Activated T-helper 1 cell treated with anti-CD3 and anti-CD28 coated beads, Interleukin-12 subunit alpha, Interleukin-12 subunit beta, Interleukin-2, Interleukin-4 antibody, amounts not matched to agents 30 ng/mL and 10 ng/mL and 1 ng/mL, durations not matched to agents 14 hours and 24 hours and 36 hours (primary cell): ENCODE measurements at regions not wholly inside any gene's neighbourhood (a gene's known extent, or its start where the extent isn't known, plus 50 kb on each side); places are given as distances from the start of the nearest gene placed in this dataset.
A peak's percentile ranks its signal among the peaks of the same experiment; 100 is the strongest.

ENCODE experiments used
- DNase-seq: peaks from one replicate; pipeline ENCODE4 v3.0.0; 2021; ENCODE audit warnings: low spot score
- H3K27ac Mint-ChIP-seq: one replicate; pipeline ENCODE4 v1.8.0; 2021; ENCODE audit warnings: mild to moderate bottlenecking, mixed read lengths
- H3K27me3 Mint-ChIP-seq: one replicate; pipeline ENCODE4 v1.8.0; 2022; ENCODE audit warnings: mild to moderate bottlenecking, moderate library complexity, mixed read lengths; ENCODE audit not compliant: insufficient read depth
- H3K36me3 Mint-ChIP-seq: one replicate; pipeline ENCODE4 v1.8.0; 2021; ENCODE audit warnings: low read depth, mixed read lengths
- H3K4me1 Mint-ChIP-seq: one replicate; pipeline ENCODE4 v1.8.0; 2021; ENCODE audit warnings: low read depth, mixed read lengths
- H3K4me3 Mint-ChIP-seq: one replicate; pipeline ENCODE4 v1.8.0; 2021; ENCODE audit warnings: mild to moderate bottlenecking, moderate library complexity, mixed read lengths
- H3K9me3 Mint-ChIP-seq: one replicate; pipeline ENCODE4 v1.8.0; 2021; ENCODE audit warnings: mixed read lengths
- intact Hi-C: fragments of 100-400 bp; cut with micrococcal nuclease; formaldehyde crosslinking; loops from one replicate; pipeline ENCODE4 v1.15.1; 2024

DNA sequence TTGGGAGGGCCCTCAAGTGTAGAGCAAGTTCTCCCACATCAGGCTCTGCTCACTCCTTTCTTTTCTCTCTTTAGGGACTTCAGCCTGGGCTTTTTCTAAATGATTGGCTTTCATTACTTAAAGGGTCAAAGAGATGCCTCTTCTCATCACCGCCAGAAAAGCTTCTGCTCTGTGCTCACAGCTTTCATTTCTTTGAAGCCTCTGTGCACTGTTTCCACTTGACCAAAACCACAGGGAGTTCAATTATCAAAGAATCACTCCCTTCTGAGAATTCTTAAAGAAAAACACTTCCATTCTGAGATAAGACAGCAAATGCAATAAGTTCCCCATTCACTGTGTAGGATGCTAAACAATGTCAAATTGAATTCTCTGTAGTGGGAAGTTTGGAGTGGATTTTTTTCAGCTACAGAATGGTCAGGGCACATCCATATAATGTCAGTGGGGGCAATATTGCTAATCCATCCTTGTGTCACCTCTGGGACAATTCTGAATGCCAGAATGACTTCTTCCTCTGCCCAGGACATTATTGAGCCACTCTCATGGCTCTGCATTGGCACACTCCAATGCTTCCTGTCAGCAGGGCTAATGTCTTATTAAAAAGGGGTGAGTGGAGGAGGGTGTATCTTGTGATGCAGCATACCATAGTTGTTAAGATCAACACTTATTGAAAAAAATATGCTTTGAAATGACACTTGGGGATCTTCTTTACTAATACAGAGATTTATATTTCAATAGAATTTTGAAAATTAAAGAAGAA lies 217.6 kb downstream of the SNCA start:
- H3K27me3 Mint-ChIP-seq: no peaks in the 10 kb centered on the region
- H3K27ac Mint-ChIP-seq: peak overlapping the region; percentile 81
- intact Hi-C loops: loop anchor here (10.0 kb wide), 1 partner anchor 395 kb away; no protein-coding TSS in a partner anchor
- peak overlapping the region; percentile 59 for H3K4me3 Mint-ChIP-seq
- H3K4me1 Mint-ChIP-seq: peaks cover 22% of the 10 kb centered on the region
- H3K9me3 Mint-ChIP-seq: no peaks in the 10 kb centered on the region
- H3K36me3 Mint-ChIP-seq: peaks cover 1% of the 10 kb centered on the region
- peak; percentile 9 for DNase-seq

DNA sequence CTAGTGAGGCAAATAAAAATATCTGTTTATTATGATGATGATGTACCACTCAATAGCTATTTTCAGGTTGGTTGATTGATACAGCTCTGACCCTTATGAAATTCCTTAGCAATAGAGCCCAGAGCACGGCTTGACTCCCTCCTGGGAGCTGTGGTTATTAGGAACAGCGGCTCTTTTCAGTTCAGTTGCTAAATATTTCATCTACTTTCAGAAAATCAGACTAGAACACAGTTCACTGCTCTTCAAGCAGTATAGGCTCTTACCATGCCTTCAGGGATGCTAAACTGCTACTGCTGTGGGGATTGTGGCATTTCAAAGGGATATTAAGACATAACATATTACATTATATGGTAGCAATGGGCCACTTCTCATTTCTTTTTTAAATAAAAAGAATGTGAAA lies 218.8 kb downstream of the SNCA start:
- intact Hi-C loops: loop anchor here (10.0 kb wide), 1 partner anchor 393 kb away; no protein-coding TSS in a partner anchor
- Mint-ChIP-seq H3K36me3 (peaks cover 1% of the 10 kb centered on the region), H3K9me3 (peaks cover 5% of the 10 kb centered on the region), H3K4me3 (no peak overlapping the region), H3K27ac (no peak overlapping the region), H3K4me1 (peaks cover 22% of the 10 kb centered on the region), H3K27me3 (no peaks in the 10 kb centered on the region)
- no peak for DNase-seq

- intact Hi-C loops: loop anchor here (10.0 kb wide), 1 partner anchor 393 kb away; no protein-coding TSS in a partner anchor
- Mint-ChIP-seq H3K27me3 (no peaks in the 10 kb centered on the region), H3K27ac (no peak overlapping the region), H3K36me3 (peaks cover 5% of the 10 kb centered on the region), H3K9me3 (peaks cover 11% of the 10 kb centered on the region), H3K4me3 (no peak overlapping the region), H3K4me1 (peaks cover 30% of the 10 kb centered on the region)
- no peak for DNase-seq
These were observed 219.6 kb downstream of the SNCA start for GRCh38 chr4:89617317-89617716.

GRCh38 chr4:89616382-89616781 lies 220.6 kb downstream of the SNCA start:
- no peak overlapping the region for H3K4me3 Mint-ChIP-seq
- no peak for DNase-seq
- peaks cover 38% of the 10 kb centered on the region for H3K4me1 Mint-ChIP-seq
- H3K27ac Mint-ChIP-seq: no peak overlapping the region
- intact Hi-C loops: loop anchor here (10.0 kb wide), 1 partner anchor 392 kb away; no protein-coding TSS in a partner anchor
- peaks cover 11% of the 10 kb centered on the region for H3K9me3 Mint-ChIP-seq
- H3K36me3 Mint-ChIP-seq: peaks cover 3% of the 10 kb centered on the region
- no peaks in the 10 kb centered on the region for H3K27me3 Mint-ChIP-seq

DNA sequence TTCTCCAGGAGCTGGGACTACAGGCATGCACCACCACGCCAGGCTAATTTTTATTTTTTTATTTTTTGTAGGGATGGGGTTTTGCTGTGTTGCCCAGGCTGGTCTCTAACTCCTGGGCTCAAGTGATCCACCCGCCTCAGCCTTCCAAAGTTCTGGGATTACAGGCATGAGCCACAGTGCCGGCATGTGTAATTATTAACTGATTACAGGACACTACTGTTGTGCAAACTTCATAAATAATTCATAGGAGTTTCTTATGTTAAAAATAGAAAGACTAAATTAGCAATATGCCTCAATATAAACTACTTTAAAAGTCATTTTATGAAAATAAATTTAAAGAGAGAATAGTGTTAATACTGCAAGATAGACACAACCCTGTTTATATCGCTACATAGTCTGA lies 221.9 kb downstream of the SNCA start:
- no peak for DNase-seq
- intact Hi-C loops: loop anchor here (10.0 kb wide), 1 partner anchor 390 kb away; no protein-coding TSS in a partner anchor
- peaks cover 46% of the 10 kb centered on the region for H3K4me1 Mint-ChIP-seq
- H3K36me3 Mint-ChIP-seq: peaks cover 3% of the 10 kb centered on the region
- H3K27me3 Mint-ChIP-seq: no peaks in the 10 kb centered on the region
- no peak overlapping the region for H3K4me3 Mint-ChIP-seq
- H3K9me3 Mint-ChIP-seq: peaks cover 18% of the 10 kb centered on the region
- H3K27ac Mint-ChIP-seq: no peak overlapping the region

- Mint-ChIP-seq H3K36me3 (peaks cover 3% of the 10 kb centered on the region), H3K27me3 (no peaks in the 10 kb centered on the region), H3K27ac (peak overlapping the region; percentile 49), H3K4me3 (no peak overlapping the region), H3K9me3 (peaks cover 18% of the 10 kb centered on the region), H3K4me1 (peaks cover 39% of the 10 kb centered on the region)
- intact Hi-C loops: loop anchor here (10.0 kb wide), 1 partner anchor 389 kb away; no protein-coding TSS in a partner anchor
- no peak for DNase-seq
These were observed 222.8 kb downstream of the SNCA start for GRCh38 chr4:89614155-89614554.

GRCh38 chr4:89610236-89610635 lies 226.7 kb downstream of the SNCA start:
- no peak for DNase-seq
- no peak overlapping the region for H3K27ac Mint-ChIP-seq
- H3K9me3 Mint-ChIP-seq: peaks cover 18% of the 10 kb centered on the region
- H3K36me3 Mint-ChIP-seq: peaks cover 3% of the 10 kb centered on the region
- H3K4me3 Mint-ChIP-seq: no peak overlapping the region
- H3K27me3 Mint-ChIP-seq: no peaks in the 10 kb centered on the region
- intact Hi-C loops: loop anchor here (10.0 kb wide), 1 partner anchor 385 kb away; no protein-coding TSS in a partner anchor
- H3K4me1 Mint-ChIP-seq: peaks cover 24% of the 10 kb centered on the region

GRCh38 chr4:89609756-89610155 lies 227.2 kb downstream of the SNCA start:
- Mint-ChIP-seq H3K36me3 (peaks cover 3% of the 10 kb centered on the region), H3K27ac (no peak overlapping the region), H3K9me3 (peaks cover 20% of the 10 kb centered on the region), H3K27me3 (peaks cover 3% of the 10 kb centered on the region), H3K4me1 (peaks cover 24% of the 10 kb centered on the region), H3K4me3 (no peak overlapping the region)
- no peak for DNase-seq
- intact Hi-C loops: loop anchor here (10.0 kb wide), 1 partner anchor 385 kb away; no protein-coding TSS in a partner anchor

DNA sequence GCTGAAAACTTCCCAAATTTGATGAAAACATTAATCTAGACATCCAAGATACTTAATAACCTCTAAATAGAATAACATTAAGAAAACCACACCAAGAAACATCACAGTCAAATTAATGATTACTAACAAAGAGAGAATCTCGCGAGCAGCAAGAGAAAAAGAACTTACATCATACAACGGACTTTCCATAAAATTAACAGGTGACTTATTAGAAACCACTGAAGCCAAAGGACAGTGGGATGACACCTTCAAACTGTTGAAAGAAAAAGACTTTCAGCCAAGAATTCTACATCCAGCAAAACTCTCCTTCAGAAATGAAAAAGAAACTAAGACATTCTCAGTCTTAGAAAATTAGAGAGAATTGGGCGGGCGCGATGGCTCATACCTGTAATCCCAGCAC lies 232.0 kb downstream of the SNCA start:
- peaks cover 5% of the 10 kb centered on the region for H3K9me3 Mint-ChIP-seq
- no peak overlapping the region for H3K27ac Mint-ChIP-seq
- peaks cover 12% of the 10 kb centered on the region for H3K27me3 Mint-ChIP-seq
- H3K36me3 Mint-ChIP-seq: no peaks in the 10 kb centered on the region
- H3K4me3 Mint-ChIP-seq: no peak overlapping the region
- no peak for DNase-seq
- no peaks in the 10 kb centered on the region for H3K4me1 Mint-ChIP-seq
- intact Hi-C loops: no loop called here

- peaks cover 8% of the 10 kb centered on the region for H3K27me3 Mint-ChIP-seq
- H3K27ac Mint-ChIP-seq: no peak overlapping the region
- H3K36me3 Mint-ChIP-seq: no peaks in the 10 kb centered on the region
- no peaks in the 10 kb centered on the region for H3K9me3 Mint-ChIP-seq
- no peak overlapping the region for H3K4me3 Mint-ChIP-seq
- intact Hi-C loops: no loop called here
- DNase-seq: no peak
- H3K4me1 Mint-ChIP-seq: no peaks in the 10 kb centered on the region
These were observed 237.9 kb downstream of the SNCA start for GRCh38 chr4:89599026-89599425.

DNA sequence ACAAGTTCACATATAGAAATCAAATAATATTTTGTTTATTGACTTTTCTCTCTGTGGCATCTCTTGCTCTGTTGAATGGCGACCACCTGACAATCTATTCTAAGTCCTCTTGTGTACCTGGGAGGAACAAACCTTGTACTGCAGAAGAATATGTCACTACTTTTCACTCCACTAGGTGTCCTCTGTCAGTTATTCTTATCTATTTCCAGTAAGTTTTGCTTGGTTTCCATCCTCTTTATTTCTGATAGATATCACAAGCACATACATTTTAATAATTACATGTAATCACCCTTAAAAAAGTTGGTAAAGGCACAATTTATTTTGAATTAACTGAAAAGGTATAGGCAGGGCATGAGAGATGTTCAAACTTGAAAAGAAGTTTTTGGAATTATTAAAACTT lies 238.4 kb downstream of the SNCA start:
- no peak overlapping the region for H3K4me3 Mint-ChIP-seq
- H3K27ac Mint-ChIP-seq: no peak overlapping the region
- intact Hi-C loops: loop anchor here (1.0 kb wide), 1 partner anchor 304 kb away; no protein-coding TSS in a partner anchor
- no peaks in the 10 kb centered on the region for H3K9me3 Mint-ChIP-seq
- H3K27me3 Mint-ChIP-seq: peaks cover 9% of the 10 kb centered on the region
- no peaks in the 10 kb centered on the region for H3K4me1 Mint-ChIP-seq
- no peak for DNase-seq
- H3K36me3 Mint-ChIP-seq: no peaks in the 10 kb centered on the region

- DNase-seq: no peak
- Mint-ChIP-seq H3K27ac (no peak overlapping the region), H3K27me3 (peaks cover 7% of the 10 kb centered on the region), H3K4me3 (no peak overlapping the region), H3K9me3 (no peaks in the 10 kb centered on the region), H3K36me3 (no peaks in the 10 kb centered on the region), H3K4me1 (no peaks in the 10 kb centered on the region)
- intact Hi-C loops: no loop called here
These were observed 241.7 kb downstream of the SNCA start for GRCh38 chr4:89595125-89595789.

DNA sequence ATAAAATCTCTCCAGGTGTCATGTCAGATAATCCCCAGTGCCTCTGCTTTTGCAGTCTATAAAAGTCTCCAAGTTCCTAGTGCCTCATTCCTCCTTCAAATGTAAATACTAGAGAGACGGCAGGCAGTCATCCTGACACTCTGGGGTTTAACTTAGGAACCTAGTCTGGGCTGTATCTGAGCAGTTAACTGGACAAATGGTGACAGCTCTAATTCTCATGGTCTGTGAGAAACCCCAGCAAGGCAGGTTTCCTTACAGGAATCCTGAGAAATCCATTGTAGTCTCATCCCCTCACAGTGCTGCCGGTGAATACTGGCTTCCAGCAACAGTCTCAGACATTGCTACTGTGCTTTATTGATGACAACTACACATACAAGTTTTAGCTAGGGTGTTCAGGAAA lies 246.8 kb downstream of the SNCA start:
- Mint-ChIP-seq H3K27ac (no peak overlapping the region), H3K27me3 (peaks cover 11% of the 10 kb centered on the region), H3K9me3 (no peaks in the 10 kb centered on the region), H3K4me1 (no peaks in the 10 kb centered on the region), H3K36me3 (no peaks in the 10 kb centered on the region), H3K4me3 (no peak overlapping the region)
- no peak for DNase-seq
- intact Hi-C loops: no loop called here
